Thoracic aorta (tissue), 2 donors: ENCODE measurements at regions not wholly inside any gene's neighbourhood (a gene's known extent, or its start where the extent isn't known, plus 50 kb on each side); places are given as distances from the start of the nearest gene placed in this dataset.

ENCODE experiments used
- ATAC-seq: fragments of 150-250 bp; one replicate; pipeline ENCODE4 v1.8.0; 2017; ENCODE audit warnings: low read depth; ENCODE audit not compliant: insufficient number of reproducible peaks, low FRiP score
- DNase-seq: peaks from one replicate; pipeline ENCODE4 v3.0.0-alpha.2; 2020; ENCODE audit warnings: low spot score
- H3K27ac ChIP-seq, 2 donors: fragments of 200-600 bp; sonication (generic); 1 replicate in 1 of 2; 2 replicates in 1 of 2; pipeline ENCODE4 v1.5.1; 2016; ENCODE audit warnings: mild to moderate bottlenecking in 2 of 2, moderate library complexity in 2 of 2
- H3K27me3 ChIP-seq: fragments of 200-600 bp; sonication (generic); replicated peaks from 2 replicates; pipeline ENCODE4 v1.6.0; 2016; ENCODE audit warnings: mild to moderate bottlenecking; ENCODE audit not compliant: insufficient read depth
- H3K36me3 ChIP-seq: fragments of 200-600 bp; sonication (generic); one replicate; pipeline ENCODE4 v1.5.1; 2016
- H3K4me1 ChIP-seq, 2 donors: fragments of 200-600 bp; sonication (generic); 1 replicate in 1 of 2; 2 replicates in 1 of 2; pipeline versions ENCODE4 v1.5.1 to v1.6.0; 2016; ENCODE audit warnings: low read depth in 2 of 2, mild to moderate bottlenecking in 1 of 2; ENCODE audit not compliant: control insufficient read depth in 1 of 2
- H3K4me3 ChIP-seq: fragments of 200-600 bp; sonication (generic); 2 replicates; pipeline ENCODE4 v1.5.1; 2016; ENCODE audit warnings: mild to moderate bottlenecking
- H3K9me3 ChIP-seq: fragments of 200-600 bp; sonication (generic); 2 replicates; pipeline ENCODE4 v1.5.1; 2016
- TF ChIP-seq, protein P1 (sequence below): fragments of 200-600 bp; sonication (generic); IDR thresholded peaks from one replicate; pipeline ENCODE4 v1.5.1; 2019; ENCODE audit warnings: antibody characterized with exemption

DNA sequence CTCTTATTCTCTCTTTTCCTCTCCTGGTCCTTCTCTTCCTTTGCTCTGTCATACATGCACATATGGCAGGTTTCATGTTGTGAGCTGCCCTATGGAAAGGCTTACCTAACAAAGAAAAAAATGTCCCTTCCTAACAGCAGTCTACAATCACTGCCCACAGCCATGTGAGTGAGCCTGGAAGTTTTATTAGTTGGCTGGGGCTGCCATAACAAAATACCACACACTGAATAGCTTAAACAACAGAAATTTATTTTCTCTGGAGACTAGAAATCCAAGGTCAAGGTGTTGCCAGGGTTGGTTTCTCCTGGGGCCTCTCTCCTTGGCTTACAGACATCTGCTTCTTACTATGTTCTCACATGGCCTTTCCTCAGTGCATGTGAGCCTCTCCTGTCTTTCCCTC lies 142.1 kb downstream of the TRIB2 start:
- no peaks in the 10 kb centered on the region for H3K27me3 ChIP-seq
- H3K9me3 ChIP-seq, result peaks cover under 1% of the 10 kb centered on the region
- TF ChIP-seq, protein P1, sequence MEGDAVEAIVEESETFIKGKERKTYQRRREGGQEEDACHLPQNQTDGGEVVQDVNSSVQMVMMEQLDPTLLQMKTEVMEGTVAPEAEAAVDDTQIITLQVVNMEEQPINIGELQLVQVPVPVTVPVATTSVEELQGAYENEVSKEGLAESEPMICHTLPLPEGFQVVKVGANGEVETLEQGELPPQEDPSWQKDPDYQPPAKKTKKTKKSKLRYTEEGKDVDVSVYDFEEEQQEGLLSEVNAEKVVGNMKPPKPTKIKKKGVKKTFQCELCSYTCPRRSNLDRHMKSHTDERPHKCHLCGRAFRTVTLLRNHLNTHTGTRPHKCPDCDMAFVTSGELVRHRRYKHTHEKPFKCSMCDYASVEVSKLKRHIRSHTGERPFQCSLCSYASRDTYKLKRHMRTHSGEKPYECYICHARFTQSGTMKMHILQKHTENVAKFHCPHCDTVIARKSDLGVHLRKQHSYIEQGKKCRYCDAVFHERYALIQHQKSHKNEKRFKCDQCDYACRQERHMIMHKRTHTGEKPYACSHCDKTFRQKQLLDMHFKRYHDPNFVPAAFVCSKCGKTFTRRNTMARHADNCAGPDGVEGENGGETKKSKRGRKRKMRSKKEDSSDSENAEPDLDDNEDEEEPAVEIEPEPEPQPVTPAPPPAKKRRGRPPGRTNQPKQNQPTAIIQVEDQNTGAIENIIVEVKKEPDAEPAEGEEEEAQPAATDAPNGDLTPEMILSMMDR, result no peak
- no peak for DNase-seq
- H3K4me3 ChIP-seq, result no peak overlapping the region
- H3K4me1 ChIP-seq, result peaks cover 0 to 3% of the 10 kb centered on the region in 2 donors
- no peak overlapping the region for H3K27ac ChIP-seq
- no peak for ATAC-seq
- H3K36me3 ChIP-seq, result no peaks in the 10 kb centered on the region

DNA sequence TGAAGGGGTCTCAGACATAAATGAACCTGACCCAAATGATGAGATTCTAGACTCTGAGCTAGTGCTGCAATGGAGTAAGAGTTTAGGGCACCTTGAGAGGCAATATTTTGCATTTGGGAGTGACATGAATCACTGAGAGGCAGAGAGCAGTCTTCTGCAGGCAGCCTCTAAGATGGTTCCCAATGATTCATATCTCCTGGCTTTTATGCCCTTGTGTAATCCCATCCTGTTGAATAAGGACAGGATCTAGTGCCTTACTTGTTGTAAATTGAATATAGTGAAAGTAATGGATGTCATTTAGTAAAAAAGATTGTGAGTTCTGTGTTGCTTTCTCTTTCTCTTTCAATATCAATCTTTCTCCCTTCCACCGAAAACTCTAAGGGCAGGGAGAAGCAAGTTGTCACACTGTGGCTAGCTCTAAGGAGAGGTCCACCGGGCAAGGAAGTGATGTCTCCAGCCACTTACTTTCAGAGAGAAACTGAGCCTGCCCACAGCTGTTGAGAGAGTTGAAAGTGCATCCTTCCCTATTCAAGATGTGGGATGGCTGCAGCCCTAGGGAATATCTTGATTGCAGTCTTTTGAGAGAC lies 144.7 kb downstream of the TRIB2 start:
- Histone ChIP-seq H3K9me3 (peaks cover 4% of the 10 kb centered on the region), H3K27me3 (no peaks in the 10 kb centered on the region), H3K36me3 (no peaks in the 10 kb centered on the region), H3K4me3 (no peak overlapping the region), H3K4me1 (peaks cover 0 to 3% of the 10 kb centered on the region in 2 donors), H3K27ac (no peak overlapping the region)
- ATAC-seq (peak; percentile 49), DNase-seq (no peak)
- TF ChIP-seq, protein P1, result no peak

DNA sequence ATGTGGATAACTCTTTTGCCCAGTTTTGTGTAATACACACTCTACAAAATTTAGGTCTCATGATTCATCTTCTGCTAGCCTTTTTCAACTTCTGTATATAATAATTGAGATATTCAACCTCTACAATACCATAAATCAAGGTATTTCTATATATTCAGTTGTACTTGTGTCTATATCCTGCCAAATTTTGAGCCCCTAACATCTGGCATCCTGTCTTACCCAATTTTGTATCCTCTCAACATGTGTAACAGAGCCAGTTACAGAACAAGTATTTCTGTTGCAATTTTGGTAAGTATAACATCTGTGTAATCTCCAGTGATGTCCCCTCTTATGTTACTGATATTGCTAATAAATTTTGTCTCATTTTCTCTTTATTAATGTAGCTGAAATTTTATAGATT lies 145.8 kb downstream of the TRIB2 start:
- ATAC-seq, result no peak
- H3K27ac ChIP-seq, result no peak overlapping the region

DNA sequence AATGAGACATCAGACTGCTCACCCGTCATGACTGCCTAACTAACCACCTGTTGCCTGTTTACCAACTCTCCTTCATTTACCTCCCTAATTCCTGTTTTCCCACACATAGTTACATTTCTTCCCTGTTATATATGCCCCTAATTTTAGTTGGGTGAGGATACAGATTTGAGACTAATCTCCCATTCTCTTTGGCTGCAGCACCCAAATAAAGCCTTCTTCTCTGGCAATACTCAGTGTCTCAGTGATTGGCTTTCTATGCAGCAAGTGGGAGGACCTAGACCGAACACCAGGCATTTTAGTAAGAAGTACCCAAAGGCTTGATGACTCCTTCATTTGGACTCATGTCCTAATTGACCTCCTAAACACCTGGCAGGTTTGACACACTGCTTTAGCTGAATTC lies 147.2 kb downstream of the TRIB2 start:
- H3K27me3 ChIP-seq, result no peaks in the 10 kb centered on the region
- no peak overlapping the region for H3K4me3 ChIP-seq
- DNase-seq (no peak), ATAC-seq (no peak)
- peaks cover 4% of the 10 kb centered on the region for H3K9me3 ChIP-seq
- no peaks in the 10 kb centered on the region for H3K36me3 ChIP-seq
- TF ChIP-seq, protein P1, result no peak
- H3K4me1 ChIP-seq, result no peaks in the 10 kb centered on the region
- H3K27ac ChIP-seq, result no peak overlapping the region

More for the DNA sequence above, 145.8 kb downstream of the TRIB2 start:
- H3K4me1 ChIP-seq, result no peaks in the 10 kb centered on the region
- no peak for DNase-seq
- no peak overlapping the region for H3K4me3 ChIP-seq
- H3K9me3 ChIP-seq, result peaks cover 4% of the 10 kb centered on the region
- TF ChIP-seq, protein P1, result no peak
- no peaks in the 10 kb centered on the region for H3K36me3 ChIP-seq
- H3K27me3 ChIP-seq, result no peaks in the 10 kb centered on the region

DNA sequence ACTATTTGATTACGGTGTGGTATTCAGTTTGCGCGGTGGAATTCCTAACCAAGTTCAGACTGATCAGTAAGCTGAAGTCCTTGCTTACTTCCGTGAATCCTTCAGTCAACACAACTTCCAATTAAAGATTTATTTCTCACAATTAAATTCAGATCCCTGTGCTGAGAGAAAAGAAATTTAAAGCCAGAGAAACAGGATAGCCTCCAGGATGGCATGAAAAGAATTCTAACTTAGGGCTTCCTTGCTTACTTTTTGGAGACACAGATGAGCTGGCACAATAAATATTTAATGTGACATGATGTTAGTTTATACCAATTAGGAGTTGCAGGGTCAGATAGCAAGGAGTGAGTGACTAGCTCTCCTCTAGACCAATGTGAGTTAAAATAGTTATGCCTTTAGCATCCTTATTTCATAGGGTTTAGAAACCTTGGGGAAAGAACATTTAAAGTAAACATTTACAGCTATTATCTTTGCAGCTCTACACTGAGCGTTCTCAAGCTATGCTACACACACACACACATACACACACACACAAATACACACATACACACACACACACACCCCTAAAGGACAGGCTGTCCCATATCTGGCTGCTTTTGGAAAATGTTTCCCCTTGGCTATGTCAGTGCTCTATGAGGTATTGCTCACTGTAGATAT lies 151.0 kb downstream of the TRIB2 start:
- Histone ChIP-seq H3K27me3 (no peaks in the 10 kb centered on the region), H3K27ac (no peak overlapping the region), H3K9me3 (peaks cover 4% of the 10 kb centered on the region), H3K36me3 (no peaks in the 10 kb centered on the region), H3K4me1 (no peaks in the 10 kb centered on the region), H3K4me3 (no peak overlapping the region)
- DNase-seq, result no peak
- TF ChIP-seq, protein P1, result no peak
- no peak for ATAC-seq
